GM21360 (cell line): ENCODE measurements at regions not wholly inside any gene's neighbourhood (a gene's known extent, or its start where the extent isn't known, plus 50 kb on each side); places are given as distances from the start of the nearest gene placed in this dataset.

Experiments
- ATAC-seq: cut with Tn5 transposase; IDR thresholded peaks from one replicate; pipeline ENCODE4 v1.9.1; 2021; ENCODE audit warnings: mild to moderate bottlenecking, moderate library complexity; ENCODE audit not compliant: unreplicated experiment

DNA sequence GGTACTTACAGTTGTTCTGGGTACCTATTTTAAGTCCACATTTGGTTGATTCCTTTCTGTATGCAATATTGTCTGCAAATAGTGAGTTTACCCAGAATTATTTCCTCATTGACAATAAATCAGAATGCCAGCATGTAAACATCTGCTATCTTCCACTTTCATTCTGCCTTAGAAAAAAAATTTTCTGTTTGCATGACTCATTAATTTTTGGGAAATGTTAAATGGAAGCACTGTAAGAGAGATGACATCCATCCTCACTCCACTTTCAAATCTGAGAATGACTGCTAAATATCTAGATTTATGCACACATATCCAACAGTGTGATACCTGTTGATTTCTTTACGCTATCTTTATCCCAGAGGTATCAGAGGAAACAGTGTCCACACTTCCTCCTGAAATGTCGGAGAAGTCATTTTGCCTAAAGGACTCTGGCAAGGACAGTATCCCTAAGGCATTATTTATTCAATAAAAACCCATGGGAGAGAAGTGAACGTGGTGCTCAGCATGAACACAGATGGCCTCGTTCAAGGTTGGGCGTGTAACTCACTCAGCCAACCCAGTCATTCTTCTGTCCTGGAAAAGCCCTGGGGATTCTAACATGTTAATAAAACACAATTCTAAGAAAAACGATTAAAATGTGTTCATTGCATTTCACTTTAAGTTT is 780.9 kb downstream of the QKI start:
- no peak for ATAC-seq

DNA sequence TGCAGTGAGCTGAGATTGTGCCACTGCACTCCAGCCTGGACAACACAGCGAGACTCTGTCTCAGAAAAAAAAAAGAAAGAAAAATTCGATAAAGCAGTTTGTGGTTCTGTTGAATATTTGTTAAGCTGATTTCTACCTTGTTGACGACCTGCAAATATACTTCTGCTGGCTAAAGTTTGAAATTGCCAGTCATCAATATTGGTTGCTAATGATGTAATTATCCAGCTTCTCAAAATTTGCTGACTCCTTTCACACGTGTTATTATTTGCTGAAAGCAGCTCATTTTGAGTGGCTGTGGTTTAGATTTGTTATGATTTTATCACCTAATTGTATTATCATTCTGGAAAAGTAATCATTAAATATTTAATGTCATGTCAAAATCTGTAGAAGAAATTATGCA is 774.3 kb downstream of the QKI start:
- no peak for ATAC-seq

DNA sequence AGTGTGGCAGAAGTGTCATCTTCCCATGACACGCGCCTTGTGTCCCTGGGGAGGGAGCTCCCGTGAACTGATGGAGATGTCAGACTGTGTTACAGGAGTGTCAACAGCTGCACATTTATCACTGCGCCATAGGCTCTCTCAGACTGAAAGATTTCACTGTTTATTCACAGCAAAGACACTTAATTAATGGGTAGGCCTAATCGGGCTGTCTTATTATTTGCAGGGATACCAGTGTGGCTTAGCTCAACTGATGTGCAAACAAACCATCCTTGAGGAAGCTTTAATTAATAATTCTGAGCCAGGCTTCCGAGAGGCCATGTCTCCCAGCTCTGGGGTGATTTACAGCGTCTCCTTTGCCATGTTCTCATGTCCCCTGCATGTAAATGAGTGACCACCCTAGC is 771.0 kb downstream of the QKI start:
- no peak for ATAC-seq

DNA sequence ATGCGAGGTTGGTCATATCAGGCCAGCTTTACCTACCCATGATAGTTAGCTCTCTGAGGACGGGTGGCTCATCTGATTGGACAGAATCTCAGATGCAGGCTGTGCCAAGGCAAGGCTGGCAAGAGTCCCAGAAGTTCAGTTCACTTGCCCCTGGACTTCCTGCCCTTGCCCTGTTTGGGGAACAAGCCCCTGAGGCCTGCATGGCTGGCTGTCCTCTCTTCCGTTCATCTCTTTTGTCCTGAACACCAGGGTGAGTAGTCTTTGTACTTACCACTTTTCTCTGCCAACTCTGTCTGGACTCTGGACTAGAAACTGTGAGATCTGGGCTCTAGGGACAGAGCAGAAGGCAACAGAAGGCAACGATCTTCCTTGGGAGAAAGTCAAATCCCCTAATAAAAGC is 769.9 kb downstream of the QKI start:
- ATAC-seq = no peak

DNA sequence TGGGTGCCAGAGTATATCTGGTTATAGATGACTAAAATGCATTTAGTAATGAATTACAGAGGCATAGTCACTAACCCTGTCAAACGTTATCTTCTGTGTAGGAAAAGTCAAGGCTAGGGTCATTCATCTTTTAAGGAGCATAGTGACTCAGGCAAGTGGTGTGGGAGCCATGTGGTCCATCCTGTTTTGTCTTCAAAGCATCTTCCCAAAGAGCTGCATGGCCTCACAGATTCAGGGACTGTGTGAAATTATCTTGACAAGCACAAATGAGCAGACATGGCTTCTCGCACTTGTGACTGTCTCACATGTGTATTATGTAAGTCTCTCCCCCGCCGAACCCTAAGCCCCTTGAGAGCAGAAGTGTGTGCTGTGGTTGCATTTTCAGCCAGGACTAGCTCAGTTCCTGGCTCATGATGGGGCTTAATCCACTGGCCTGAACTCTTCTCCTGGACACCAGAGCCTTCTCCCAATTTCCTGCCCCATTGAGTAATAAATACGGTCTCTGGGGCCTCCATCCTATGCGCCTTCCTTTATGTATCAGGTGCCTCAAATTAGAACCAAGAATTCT is 769.1 kb downstream of the QKI start:
- ATAC-seq = no peak

DNA sequence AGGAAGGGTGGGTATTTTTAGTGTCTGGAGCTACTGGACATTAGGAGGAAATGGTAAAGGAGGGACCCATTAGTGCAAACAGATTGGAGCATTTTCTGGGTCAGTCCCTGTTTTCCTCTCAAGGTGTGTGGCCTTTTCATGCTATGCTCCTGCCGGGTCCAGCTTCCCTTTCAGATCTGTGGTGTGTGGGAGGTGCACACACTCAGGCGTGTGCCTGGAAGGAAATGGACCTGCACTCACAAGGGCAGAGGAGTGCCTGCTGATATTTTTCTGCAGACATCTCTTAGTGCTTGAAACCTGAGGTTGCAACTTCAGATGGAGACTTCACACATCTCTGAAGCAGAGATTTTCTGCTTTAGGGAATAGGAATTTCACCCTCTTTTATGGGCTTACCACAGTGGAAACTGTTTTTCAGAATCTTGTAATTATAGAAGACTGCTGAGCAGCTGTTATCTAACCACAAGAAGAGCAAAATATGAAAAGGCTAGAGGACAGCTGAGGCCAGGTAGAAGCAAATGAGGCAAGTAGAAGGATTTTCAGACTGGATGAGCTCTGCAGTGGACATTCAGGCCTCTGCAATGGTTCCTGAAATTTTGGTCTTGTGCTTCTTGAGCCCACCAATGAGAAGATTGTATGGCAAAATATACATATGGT is 764.3 kb downstream of the QKI start:
- ATAC-seq = no peak

DNA sequence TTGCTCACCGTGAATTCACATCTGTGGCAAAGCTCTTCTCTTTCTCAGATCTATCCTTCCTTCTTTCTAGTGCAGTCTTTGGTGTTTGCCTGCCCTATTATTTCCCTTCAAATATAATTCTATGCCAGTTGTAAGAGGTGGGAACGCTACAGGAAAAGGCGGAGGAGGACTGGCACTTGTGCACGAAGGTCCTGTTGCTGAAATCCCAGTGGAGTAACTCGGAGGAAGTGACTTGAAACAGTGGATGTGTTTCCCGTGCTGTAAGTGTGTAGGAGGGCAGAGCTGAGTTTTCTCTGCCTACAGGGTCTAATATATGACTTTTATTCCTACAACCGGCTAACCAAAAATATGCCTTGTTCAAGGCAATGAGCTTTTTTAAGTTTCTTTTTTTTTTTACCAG is 754.8 kb downstream of the QKI start:
- ATAC-seq = no peak

DNA sequence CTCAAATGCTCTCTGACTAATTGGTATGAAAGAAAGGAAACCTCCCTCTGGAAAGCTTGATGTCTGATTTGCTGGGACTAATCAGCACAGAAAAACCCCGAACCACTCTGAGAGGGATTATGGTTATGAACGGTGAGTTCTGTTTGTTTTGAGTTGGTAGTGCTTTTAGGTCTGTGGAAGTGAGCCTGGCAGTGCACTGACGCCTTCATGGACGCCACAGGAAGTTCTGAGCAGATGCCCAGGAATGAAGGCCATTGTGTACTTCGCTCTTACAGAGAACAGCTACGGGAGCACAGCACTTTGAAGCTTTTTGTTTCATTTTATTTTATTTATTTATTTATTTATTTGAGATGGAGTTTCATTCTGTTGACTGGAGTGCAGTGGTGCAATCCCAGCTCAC is 754.1 kb downstream of the QKI start:
- ATAC-seq = no peak

DNA sequence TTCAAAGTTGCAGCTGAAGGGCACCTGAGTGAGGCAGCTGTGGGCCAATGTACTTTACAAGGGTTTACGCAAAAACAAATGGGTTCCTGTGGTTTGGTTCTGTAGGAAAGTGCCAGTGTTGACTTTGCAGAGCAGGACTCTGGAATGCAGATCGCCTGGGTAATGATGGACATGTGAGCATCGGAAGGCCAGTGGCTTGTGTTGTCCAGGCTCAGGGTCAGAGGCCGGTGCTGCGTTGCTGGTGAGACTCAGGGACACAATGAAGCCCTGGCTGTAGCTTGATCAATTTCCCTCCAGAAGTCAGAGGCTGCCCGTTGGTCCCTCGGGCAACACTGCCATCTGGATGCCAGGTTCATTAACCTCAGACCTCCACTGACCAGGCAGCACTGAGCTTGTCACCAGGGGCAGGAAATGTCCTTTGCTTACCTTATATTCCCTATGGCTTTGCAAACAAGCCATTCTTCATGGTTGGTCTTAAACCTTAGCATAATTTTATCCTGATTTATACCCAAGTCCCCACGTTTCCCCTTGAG is 753.4 kb downstream of the QKI start:
- ATAC-seq = no peak

DNA sequence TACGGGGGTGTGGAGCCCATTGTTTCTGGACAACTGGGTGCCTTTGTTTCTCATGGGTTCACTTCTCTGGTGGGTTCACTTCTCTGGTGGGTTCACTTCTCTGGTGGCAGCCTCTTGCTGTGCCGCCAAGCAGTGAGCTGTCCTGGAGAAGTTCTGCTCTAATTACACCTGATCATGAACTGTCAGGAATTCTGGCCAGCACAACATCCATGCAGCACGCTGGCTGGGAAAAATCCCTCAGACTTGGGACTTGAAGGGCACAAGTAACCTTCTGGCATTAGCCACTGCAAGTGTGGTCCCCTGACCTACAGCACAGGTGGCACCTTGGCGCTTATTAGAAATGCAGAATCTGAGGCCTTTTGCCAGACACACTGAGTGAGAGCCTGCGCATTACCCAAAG is 752.5 kb downstream of the QKI start:
- no peak for ATAC-seq

DNA sequence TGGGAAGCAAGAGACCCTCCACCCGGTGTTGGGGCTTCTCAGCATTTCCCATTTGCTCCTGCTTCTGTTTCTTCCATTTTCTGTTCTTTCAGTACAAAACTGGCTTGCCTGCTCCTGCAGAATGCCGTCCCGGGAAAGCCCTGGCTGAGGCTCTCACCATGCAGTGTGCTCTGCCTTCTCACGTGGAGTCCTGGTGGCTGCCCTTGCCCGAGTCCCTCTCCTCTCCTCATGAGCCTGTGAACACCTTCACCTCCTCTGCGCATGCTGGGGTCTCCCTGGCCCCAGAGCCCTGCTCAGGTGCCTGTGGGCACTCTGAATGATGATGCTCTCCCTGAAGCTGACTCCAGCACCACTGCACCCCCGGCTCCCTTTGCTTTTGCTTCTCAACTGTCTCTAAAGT is 752.0 kb downstream of the QKI start:
- no peak for ATAC-seq

DNA sequence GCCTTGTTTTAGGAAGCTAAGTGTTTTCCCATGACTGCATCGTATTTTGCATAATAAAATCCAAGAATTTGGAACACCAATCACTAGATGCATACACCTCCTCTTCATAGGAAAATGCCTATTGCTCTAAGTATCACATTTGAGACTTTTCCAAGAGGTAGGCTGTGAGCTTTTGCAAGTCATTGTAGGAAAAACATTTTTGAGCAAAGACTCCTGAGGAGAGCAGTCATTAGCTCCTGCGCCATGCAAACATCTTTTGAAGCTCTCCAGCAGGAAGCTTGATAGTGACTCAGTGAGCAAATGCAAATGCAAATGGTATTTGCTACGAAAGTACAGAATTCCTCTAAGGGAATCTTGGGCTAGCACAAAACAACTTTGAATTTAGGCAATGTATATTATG is 750.4 kb downstream of the QKI start:
- no peak for ATAC-seq

DNA sequence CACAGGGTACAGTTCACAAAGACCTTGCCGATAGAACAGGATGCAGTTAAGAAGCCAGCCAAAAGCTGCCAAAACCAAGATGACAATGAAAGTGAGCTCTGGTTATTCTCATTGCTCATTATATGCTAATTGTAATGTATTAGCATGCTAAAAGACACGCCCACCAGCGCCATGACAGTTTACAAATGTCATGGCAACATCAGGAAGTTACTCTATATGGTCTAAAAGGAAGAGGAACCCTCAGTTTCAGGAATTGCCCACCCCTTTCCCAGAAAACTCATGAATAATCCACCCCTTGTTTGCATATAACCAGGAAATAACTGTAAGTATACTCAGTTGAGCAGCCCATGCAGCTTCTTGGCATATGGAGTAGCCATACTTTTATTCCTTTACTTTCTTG is 748.7 kb downstream of the QKI start:
- no peak for ATAC-seq

DNA sequence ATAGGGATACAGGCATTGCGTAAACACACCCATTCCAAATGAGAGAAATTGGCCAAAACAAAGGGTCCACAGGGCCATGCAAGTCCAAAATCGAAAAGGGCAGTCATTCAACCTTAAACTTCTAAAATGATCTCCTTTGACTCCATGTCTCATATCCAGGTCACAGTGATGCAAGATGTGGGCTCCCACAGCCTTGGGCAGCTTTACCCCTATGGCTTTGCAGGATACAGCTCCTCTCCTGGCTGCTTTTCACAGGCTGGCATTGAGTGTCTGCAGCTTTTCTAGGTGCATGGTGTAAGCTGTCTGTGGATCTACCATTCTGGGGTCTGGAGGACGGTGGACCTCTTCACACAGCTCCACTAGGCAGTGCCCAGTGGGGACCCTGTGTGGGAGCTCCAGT is 744.5 kb downstream of the QKI start:
- no peak for ATAC-seq

DNA sequence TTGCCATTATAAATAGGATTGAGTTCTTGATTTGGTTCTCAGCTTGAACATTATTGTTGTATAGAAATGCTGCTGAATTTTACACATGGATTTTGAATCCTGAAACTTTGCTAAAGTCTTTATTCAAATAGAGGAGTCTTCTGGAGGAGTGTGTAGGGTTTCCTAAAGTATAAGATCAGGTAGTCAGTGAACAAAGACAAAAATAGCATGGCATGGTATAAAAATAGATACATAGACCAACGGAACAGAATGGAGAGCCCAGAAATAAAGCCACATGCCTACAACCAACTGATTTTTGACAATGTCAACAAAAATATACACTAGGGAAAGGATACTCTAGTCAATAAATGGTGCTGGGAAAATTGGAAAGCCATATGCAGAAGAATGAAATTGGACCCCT is 740.1 kb downstream of the QKI start:
- no peak for ATAC-seq

DNA sequence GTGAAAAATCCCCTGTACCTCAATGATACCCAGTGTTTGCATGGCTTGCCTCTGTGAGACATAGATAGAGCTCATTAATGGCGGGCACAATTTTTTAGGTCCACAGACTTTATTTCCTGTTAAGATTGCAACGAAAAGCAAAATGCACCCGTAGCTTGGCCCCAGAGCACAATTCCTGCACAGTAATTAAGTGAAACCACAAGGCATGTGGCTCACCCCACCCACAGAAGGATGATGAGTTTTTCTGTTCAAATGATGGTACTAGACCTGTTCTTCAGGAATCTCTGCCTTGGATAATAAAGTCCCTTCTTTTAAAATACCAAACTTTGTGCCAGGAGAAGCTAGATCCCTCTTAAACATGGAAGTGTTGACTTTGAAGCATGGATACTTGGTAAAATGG is 738.1 kb downstream of the QKI start:
- ATAC-seq = no peak

DNA sequence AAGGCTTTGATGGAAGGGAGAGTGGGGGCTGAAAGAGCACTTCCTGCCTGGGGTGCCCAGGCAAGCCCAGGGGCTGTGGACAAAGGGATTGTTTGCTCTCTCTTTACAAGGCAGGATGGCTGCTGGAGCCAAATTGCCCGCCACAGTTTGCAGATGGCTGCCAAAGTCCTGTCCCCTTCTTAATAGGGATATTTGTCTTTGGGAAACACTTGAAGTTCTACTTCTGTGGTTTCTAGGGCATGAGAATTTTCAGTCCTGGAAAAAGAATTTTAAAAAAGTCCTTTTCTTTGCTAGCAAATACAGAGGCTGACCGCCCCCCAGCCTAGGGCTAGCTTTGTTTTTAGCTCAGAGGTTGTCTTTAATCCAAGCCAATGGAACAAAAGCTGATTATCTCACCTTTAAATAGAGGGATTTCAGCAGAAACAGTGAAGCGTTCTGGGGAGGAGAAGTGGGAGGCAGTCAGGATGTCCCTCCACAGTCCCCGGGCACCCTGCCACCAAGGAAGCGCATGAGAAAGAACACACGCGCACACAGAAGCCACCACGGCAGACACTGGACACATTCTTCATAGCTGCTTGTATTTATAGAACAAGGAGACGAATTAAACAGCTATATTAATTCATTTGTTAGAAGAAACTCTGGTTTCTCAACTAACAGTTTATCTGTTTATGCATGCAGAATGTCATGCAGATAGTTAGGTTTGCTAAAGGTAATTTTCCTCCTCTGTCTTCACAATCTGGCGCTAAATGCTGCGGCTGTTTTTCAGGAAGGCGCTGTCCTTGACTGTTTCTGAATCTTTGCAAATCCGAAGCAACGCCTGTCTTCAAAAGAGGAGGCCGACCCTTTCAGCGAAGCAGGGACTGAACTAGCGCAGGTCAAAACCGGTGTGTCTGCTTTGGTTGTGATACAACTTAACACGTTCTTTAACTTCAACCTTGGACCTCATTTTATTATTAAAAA is 736.9 kb downstream of the QKI start:
- no peak for ATAC-seq

DNA sequence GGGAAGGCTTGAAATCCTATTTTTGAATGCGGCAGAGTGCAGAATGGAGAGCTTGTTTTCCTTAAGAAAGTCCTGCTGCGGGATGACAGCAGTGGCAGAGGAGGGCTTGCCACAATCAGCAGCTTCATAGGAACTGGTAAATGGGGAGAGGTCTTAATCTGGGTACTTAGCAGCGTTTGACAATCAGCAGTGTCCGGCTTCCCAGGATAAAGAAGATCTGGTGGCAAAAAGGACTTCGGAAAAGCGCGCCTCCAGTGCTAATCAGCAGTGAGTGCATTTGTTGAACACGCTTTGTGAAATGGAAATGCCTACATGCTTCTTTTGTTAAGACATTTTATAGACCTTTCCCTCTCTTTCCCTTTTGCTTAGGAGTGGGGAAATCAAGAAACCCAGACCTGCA is 735.7 kb downstream of the QKI start:
- no peak for ATAC-seq

DNA sequence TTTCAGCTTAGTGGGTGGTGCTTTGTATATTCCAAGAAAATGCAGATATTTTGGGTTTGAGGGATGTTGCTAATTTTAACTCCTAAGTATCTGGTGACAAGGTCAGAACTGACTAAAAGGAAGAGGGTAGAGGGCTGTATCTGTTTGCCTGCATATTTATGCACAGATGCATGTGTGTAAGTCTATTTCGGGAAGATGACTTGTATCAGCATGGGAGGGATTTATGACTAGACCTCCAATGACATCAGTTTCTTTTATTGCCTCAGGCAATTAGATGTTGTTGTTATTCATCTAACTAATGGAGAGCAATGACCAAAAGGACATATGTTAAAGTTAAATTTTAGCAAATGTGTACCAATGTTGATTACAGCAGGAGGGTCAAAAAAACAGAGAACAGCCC is 734.3 kb downstream of the QKI start:
- no peak for ATAC-seq

DNA sequence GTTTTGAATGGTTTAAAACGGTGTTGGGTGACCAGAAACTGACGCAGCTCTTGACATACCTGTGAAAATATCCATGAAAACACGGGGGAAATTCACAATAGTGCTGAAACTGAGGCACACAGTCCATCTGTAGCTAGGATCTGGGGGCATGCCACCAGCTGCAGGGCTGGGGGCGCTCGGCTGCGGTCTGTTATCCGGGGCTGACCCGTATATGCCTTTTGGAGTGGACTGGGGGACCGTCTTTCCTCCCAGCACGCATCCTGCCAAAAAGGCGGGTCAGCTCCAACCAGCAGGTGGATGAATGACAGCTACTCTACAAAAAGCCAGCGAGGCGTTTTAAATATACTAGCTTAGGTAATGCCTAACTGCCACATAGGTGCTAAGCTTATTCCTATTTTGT is 729.8 kb downstream of the QKI start:
- ATAC-seq = no peak

DNA sequence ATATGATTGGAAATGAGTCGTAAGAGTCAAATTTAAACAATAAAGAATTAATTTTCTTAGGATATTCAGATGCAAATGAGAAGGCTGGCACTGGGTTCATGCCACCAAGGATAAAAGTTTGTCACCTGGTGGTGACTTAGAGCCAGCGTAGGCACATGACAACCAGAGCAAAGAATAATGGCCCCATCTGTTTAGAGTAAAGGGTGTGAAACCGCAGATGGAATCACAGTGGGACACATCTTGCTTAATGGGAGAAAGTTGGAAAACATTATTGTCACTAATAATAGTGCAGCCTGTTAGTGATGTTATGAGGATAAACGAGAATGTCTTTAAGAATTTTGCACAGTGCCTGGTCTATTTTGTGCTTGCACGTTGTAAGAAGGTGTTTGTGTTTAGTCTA is 727.8 kb downstream of the QKI start:
- ATAC-seq = no peak
